SKM-1 treated with dmso at 0.1 percent for 144 hours (cell line): ENCODE measurements at regions not wholly inside any gene's neighbourhood (a gene's known extent, or its start where the extent isn't known, plus 50 kb on each side); places are given as distances from the start of the nearest gene placed in this dataset.

ENCODE experiments used
- DNase-seq: peaks from one replicate; lab custom pipeline; 2025; ENCODE audit not compliant: unreplicated experiment; lab: John Stamatoyannopoulos, UW

DNA sequence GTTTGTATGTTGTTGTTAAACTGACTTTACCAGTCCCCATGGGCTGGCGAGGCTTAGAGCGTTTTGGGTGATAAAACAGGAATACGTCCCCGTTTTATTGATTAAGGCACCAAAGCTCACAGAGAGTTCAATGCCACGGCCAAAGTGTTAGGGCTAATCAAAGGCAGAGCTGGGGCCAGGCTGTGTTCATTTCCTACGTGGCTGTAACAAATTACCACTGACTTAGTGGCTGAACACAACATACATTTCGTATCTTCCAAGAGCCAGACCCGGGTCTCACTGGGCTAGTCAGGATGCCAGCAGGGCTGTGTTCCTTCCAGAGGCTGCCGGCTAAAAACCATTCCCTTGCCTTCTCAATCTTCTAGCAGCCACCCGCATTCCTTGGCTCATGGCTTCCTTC lies 94.4 kb upstream of the HABP2 start:
- no peak for DNase-seq

DNA sequence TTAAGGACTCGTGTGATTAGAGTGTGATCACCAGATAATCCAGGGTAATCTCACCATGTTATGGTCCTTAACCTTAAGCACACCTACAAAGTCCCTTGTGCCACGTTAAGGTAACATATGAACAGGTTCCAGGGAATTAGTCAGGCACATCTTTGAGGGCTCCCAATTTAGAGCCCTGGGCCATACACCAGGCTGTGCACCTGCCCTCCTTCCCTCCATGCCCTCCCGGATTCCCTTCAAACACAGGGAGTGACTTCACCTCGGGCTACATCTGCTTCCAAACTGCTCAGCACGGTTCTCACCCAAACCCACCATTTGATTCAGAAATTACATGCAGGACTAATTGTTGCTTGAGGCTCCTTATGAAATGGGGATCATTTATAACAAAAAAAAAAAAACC lies 93.9 kb upstream of the HABP2 start:
- no peak for DNase-seq

DNA sequence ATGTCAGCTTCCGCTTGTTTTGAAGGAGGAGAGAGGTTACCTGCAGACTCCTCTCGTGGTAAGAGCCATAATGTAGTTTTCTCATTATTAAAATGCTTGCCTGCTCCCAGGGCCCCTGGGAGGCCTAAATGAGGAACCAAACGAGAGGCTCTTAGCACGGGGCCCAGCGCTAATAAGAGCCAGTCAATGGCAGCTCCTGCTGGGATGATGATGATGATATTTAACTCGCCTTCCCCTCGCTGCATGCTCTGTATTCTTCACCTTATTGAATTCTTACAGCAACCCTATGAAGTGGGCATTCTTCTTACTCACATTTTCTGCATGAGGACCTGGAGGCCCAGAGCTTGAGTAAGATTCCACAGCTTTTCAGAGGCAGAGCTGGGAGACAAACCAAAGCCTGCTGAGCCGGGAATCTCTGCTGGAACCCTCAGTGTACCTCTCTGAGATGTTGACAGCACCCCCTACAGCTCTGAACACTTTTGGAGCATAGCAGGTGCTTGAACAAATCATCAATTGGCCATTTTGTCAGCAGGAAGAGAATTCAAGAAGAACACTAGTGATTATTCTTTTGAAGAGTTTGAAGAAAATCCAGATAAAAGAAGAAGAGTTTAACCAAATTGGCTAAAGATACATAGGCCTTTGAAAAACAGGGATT lies 93.1 kb upstream of the HABP2 start:
- no peak for DNase-seq

DNA sequence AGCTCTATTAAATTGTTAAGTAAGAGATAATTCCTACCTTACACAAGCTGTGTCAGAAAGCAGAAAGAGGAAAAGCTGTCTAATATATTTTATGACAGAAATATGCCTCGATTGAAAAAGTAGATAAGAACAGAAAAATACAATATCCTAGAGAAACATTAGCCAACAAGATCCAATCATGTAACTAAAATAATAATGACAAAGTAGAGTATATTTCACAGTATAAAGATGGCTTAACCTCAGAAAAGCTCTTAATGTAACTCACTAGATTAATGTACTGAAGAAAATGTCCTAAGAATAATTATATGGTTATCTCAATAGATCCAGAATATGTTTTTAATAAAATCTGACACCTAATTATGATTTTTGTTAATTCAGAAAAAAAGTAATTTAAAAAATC lies 89.8 kb upstream of the HABP2 start:
- DNase-seq, result no peak

DNA sequence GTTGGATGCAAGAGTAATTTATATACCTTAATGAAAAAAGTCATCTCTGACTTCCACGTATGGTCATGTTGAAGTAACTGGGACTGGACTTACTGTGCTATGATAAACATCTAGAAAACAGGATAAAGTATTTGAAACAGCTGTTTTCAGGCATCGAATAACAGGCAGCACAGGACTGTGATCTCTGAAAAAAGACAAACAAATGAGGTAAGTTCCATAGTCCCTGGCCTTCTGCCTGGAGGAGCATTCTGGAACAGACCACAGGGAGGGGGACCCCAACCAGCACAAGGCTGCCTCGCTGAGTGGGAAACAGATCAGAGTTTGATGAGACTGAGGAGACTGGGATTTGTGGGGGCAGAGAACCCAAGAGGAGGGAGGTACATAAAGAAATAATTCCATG lies 89.1 kb upstream of the HABP2 start:
- DNase-seq, result no peak

- no peak for DNase-seq
Observed at GRCh38 chr10:113469796-113470195, 83.1 kb upstream of the HABP2 start.

GRCh38 chr10:113470372-113471240 lies 82.2 kb upstream of the HABP2 start:
- no peak for DNase-seq

- no peak for DNase-seq
Observed at GRCh38 chr10:113471241-113471996, 81.4 kb upstream of the HABP2 start.

- DNase-seq, result no peak
Observed at GRCh38 chr10:113473011-113473410, 79.8 kb upstream of the HABP2 start.

GRCh38 chr10:113473851-113474250 lies 79.0 kb upstream of the HABP2 start:
- no peak for DNase-seq

DNA sequence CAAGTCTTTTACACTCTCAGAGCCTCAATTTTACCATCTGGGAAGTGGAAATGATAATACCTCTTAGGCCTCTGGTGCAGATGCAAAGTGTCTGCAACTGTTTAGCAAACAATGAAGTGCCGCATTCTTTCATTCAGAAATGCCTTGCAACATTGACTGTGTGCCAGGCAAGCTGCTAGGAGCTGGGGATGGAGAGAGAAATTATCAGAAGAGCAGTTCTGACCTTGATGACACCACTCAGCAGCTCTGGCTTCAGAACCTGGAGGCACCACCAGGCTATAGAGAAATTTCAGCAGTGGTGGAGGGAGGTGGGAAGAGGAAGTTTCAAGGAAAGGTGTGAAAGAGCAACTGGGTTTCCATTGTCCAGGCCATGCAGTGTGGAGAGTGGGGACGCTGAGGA lies 78.1 kb upstream of the HABP2 start:
- DNase-seq, result no peak

GRCh38 chr10:113475381-113475807 lies 77.5 kb upstream of the HABP2 start:
- no peak for DNase-seq

DNA sequence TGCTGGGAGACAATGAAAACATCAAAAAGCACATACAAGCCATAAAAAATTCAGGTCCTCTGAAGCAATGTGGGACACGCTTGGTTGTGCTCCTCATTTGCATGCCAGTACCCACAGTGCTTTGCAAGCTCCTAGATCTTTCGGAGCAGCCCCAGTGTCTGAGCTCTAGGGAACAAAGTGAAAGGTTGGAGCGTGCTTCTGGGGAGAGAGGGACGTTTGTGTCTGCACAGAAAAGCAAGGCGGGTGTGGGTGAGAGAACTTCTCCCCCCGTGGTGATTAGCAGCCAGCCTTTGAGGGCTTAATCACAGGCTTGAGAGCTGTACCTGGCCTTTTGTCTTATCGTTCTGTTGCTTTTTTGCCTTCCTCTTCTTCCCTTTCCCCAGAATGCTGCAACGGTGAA lies 76.7 kb upstream of the HABP2 start:
- no peak for DNase-seq

GRCh38 chr10:113476673-113477072 lies 76.2 kb upstream of the HABP2 start:
- DNase-seq, result no peak

GRCh38 chr10:113477451-113477850 lies 75.4 kb upstream of the HABP2 start:
- DNase-seq, result no peak

DNA sequence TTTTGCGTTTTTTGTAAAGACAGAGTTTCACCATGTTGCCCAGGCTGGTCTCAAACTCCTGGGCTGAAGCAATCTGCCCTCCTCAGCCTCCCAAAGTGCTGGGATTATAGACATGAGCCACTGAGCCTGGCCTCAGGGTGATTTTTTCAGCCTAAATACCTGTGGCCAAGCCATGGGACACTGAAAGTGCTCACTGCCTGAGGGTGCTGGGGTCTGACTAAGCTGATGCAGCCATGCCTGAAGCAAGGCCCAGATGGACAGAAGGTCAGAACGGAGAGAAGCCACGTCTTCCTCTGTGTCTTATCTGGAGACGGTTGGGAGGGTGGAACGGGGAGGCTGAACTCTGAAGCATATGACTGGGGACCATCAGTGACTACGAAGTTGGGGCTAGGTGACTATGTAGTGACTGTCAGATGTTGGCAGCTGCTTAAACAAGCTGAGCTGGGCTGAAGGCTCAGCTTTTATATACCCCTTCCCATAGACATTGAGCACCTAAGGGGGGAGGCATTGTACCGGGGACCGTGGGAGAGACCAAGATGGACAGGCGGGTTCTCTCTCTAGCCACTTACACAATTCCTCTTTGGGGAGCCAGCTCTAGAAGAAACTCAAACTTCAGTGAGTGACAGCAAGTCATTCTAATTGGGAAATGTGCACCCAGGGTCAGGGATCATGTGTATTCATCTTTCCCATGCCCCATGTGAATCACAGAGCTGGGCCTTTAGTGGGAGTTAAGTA lies 73.3 kb upstream of the HABP2 start:
- DNase-seq, result no peak

- no peak for DNase-seq
Observed at GRCh38 chr10:113480081-113480360, 72.8 kb upstream of the HABP2 start.

GRCh38 chr10:113480851-113481502 lies 71.9 kb upstream of the HABP2 start:
- no peak for DNase-seq

GRCh38 chr10:113484487-113484886 lies 68.4 kb upstream of the HABP2 start:
- DNase-seq, result no peak

- DNase-seq, result no peak
Observed at GRCh38 chr10:113485736-113486135, 67.1 kb upstream of the HABP2 start.

DNA sequence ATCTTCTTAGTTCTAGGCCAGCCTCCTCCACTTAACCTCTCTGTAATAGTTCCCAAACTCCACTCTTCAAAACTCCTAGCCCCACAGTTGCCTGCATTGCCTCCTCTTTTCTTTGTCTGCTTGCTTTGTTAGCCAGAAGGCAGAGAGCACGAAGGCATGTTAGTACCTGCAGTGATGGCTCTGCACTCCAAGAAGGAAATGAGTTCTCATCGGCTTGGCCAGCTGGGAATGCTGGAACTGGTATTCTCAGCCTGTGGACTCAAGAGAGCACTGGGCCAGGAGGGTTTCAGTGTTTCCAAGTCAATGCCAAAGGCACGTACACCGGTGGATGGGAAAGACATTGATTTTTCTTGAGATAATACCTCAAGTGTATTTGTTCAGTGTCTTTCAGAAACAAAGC lies 66.3 kb upstream of the HABP2 start:
- DNase-seq, result no peak
